Heart right ventricle (tissue), 16 donors: ENCODE measurements at regions not wholly inside any gene's neighbourhood (a gene's known extent, or its start where the extent isn't known, plus 50 kb on each side); places are given as distances from the start of the nearest gene placed in this dataset.
"Not testable (repeated sequence)": the region's sequence is repeated elsewhere in the genome, so short reads cannot be mapped to it uniquely, and the experiment has no call there.

ENCODE experiments used
- ATAC-seq, 8 donors: fragments of 200-7000 bp; cut with Tn5 transposase; one replicate each; pipeline ENCODE4 v1.9.1; 2020; ENCODE audit warnings: mild to moderate bottlenecking in 8 of 8, moderate library complexity in 8 of 8, moderate number of reproducible peaks in 1 of 8
- DNase-seq, 2 donors: peaks; one replicate each; pipeline ENCODE4 v3.0.0-alpha.2; 2020
- H3K27ac ChIP-seq, 10 donors: fragments of 200-600 bp; sonication (generic) in 2 of 10; one replicate each; pipeline versions ENCODE4 v1.5.0 to v1.8.0; 2020 to 2022; ENCODE audit warnings: mild to moderate bottlenecking in 3 of 10
- H3K27me3 ChIP-seq, 7 donors: fragments of 200-600 bp; one replicate each; pipeline ENCODE4 v1.8.0; 2021 to 2022; ENCODE audit warnings: mild to moderate bottlenecking in 2 of 7
- H3K36me3 ChIP-seq, 9 donors: fragments of 200-600 bp; sonication (generic) in 1 of 9; one replicate each; pipeline versions ENCODE4 v1.5.0 to v1.8.0; 2020 to 2022; ENCODE audit warnings: mild to moderate bottlenecking in 2 of 9
- H3K4me1 ChIP-seq, 9 donors: fragments of 200-600 bp; sonication (generic) in 1 of 9; one replicate each; pipeline versions ENCODE4 v1.5.0 to v1.8.0; 2020 to 2022; ENCODE audit warnings: mild to moderate bottlenecking in 4 of 9
- H3K4me3 ChIP-seq, 10 donors: fragments of 200-600 bp; sonication (generic) in 2 of 10; one replicate each; pipeline versions ENCODE4 v1.5.0 to v1.8.0; 2020 to 2022; ENCODE audit warnings: mild to moderate bottlenecking in 7 of 10, moderate library complexity in 2 of 10
- H3K9me3 ChIP-seq, 11 donors: fragments of 200-600 bp in 10 of 11; sonication (generic) in 2 of 11; one replicate each; pipeline versions ENCODE4 v1.5.0 to v1.8.0; 2013 to 2022; ENCODE audit warnings: mild to moderate bottlenecking in 2 of 11, control low read depth in 1 of 11, moderate library complexity in 1 of 11
- CTCF ChIP-seq, 9 donors: fragments of 200-600 bp; sonication (generic) in 2 of 9; IDR thresholded peaks; one replicate each; pipeline versions ENCODE4 v1.5.0 to v1.8.0; 2021 to 2022; ENCODE audit warnings: antibody characterized with exemption in 9 of 9, mild to moderate bottlenecking in 5 of 9, moderate library complexity in 1 of 9
- WGBS, 2 donors: extraction: QIAGEN DNeasy Blood & Tissue Kit; methylation state at CpG; one replicate each; pipeline ENCODE4 v1.1.7; 2013; ENCODE audit warnings: inconsistent platforms in 1 of 2; 5-methylcytosine and 5-hydroxymethylcytosine counted together
- intact Hi-C, 10 donors: fragments of 100-400 bp; cut with DNase I; formaldehyde crosslinking; loops; one replicate each; pipeline versions ENCODE4 v1.11.1 to v1.14.2; 2022
- donor health status: Arrhythmogenic right ventricular cardiomyopathy.
- donor health status: ischemic (EF 13 %, LVEDD 7.1; RV severe dilation, severe dysfunction).
- donor health status: healthy with polysubstance abuse.
- donor health status: DM: no; HTN: yes; CAD: no.
- donor health status: DM: no; HTN: no; CAD: no.
- donor health status: ischemic (EF 25% LVEDD 6.9; RV normal size, moderate dysfunction).
- donor health status: ischemic (EF 25% LVEDD 5.7; RV mildly dilated, moderate dysfunction).
- donor health status: healthy.
- donor health status: DM: yes; HTN: yes; CAD: no.
- donor health status: Ischemic cardiomyopathy.
- donor health status: ischemic (EF 35%, LVEDD 5.7; RV mildly dilated, moderate dysfunction).
- donor health status: nonischemic (EF 11% LVEDD 7.7; RV severe dilation, severe dysfunction).
- donor health status: DM: yes; HTN: yes; CAD: no.
- donor health status: PGD.
- donor health status: ischemic (EF 29% LVEDD 5.4; RV normal size, mild dysfunction).
- donor health status: nonischemic (EF 23%, LVEDD 6.1; RV moderate dilation, normal function).

- no peaks in the 10 kb centered on the region for H3K36me3 ChIP-seq
- no peak overlapping the region for H3K4me3 ChIP-seq
- no peaks in the 10 kb centered on the region for H3K4me1 ChIP-seq
- H3K9me3 ChIP-seq, result peaks cover 0 to 11% (median 0%) of the 10 kb centered on the region in 11 donors
- H3K27me3 ChIP-seq, result no peaks in the 10 kb centered on the region
- DNase-seq, result no peak
- TF ChIP-seq CTCF (IDR thresholded peaks at IDR 0.05), result no peak
- ATAC-seq, result no peak
- 80% methylated on average over 6 of the region's 6 CpGs for WGBS, 2 donors
- H3K27ac ChIP-seq, result no peak overlapping the region
- intact Hi-C loops, result no loop called here
Observed at GRCh38 chr16:59030923-59031485, 296.9 kb upstream of the GOT2 start.

- Histone ChIP-seq H3K9me3 (peaks cover 0 to 10% (median 0%) of the 10 kb centered on the region in 11 donors), H3K4me3 (no peak overlapping the region), H3K27ac (no peak overlapping the region), H3K36me3 (no peaks in the 10 kb centered on the region), H3K27me3 (no peaks in the 10 kb centered on the region), H3K4me1 (no peaks in the 10 kb centered on the region)
- intact Hi-C loops, result no loop called here
- ATAC-seq (no peak), DNase-seq (no peak)
- WGBS, 2 donors, result 80 to 81% methylated on average over 7 of the region's 7 CpGs
- TF ChIP-seq CTCF (IDR thresholded peaks at IDR 0.05), result no peak
Observed at GRCh38 chr16:59021751-59022150, 287.6 kb upstream of the GOT2 start.

- Histone ChIP-seq H3K36me3 (no peaks in the 10 kb centered on the region), H3K27ac (no peak overlapping the region), H3K9me3 (peaks cover 0 to 7% (median 0%) of the 10 kb centered on the region in 11 donors), H3K27me3 (no peaks in the 10 kb centered on the region), H3K4me3 (no peak overlapping the region), H3K4me1 (no peaks in the 10 kb centered on the region)
- WGBS, 2 donors, result 70% methylated on average over 6 of the region's 6 CpGs
- no peak for ATAC-seq
- no peak for TF ChIP-seq CTCF (IDR thresholded peaks at IDR 0.05)
- DNase-seq, result no peak
- intact Hi-C loops, result no loop called here
Observed at GRCh38 chr16:59013930-59014329, 279.8 kb upstream of the GOT2 start.

- DNase-seq, result no peak
- TF ChIP-seq CTCF (IDR thresholded peaks at IDR 0.05), result no peak
- Histone ChIP-seq H3K27ac (no peak overlapping the region), H3K4me3 (no peak overlapping the region), H3K4me1 (no peaks in the 10 kb centered on the region), H3K27me3 (peaks cover 0 to 5% (median 0%) of the 10 kb centered on the region in 7 donors), H3K36me3 (no peaks in the 10 kb centered on the region), H3K9me3 (no peaks in the 10 kb centered on the region)
- intact Hi-C loops, result no loop called here
- 22 to 23% methylated on average over 5 of the region's 5 CpGs for WGBS, 2 donors
- ATAC-seq, result no peak
Observed at GRCh38 chr16:58999762-59000161, 265.6 kb upstream of the GOT2 start.

- 68 to 73% methylated on average over 8 of the region's 8 CpGs for WGBS, 2 donors
- H3K4me1 ChIP-seq, H3K27me3 ChIP-seq, DNase-seq, H3K36me3 ChIP-seq, intact Hi-C loops, H3K4me3 ChIP-seq, H3K27ac ChIP-seq, ATAC-seq: not testable (repeated sequence)
- H3K9me3 ChIP-seq, result peaks cover 0 to 42% (median 11%) of the 10 kb centered on the region in 11 donors
Observed at GRCh38 chr16:58992755-58993154, 258.6 kb upstream of the GOT2 start.

GRCh38 chr16:58983181-58983965, 249.3 kb upstream of the GOT2 start:
- DNase-seq, H3K27me3 ChIP-seq, intact Hi-C loops, H3K36me3 ChIP-seq, H3K4me3 ChIP-seq, H3K27ac ChIP-seq, H3K4me1 ChIP-seq, ATAC-seq: not testable (repeated sequence)
- 84 to 87% methylated on average over 19 of the region's 19 CpGs for WGBS, 2 donors
- H3K9me3 ChIP-seq, result peaks cover 0 to 38% (median 9%) of the 10 kb centered on the region in 11 donors
